Endothelial cell of umbilical vein (primary cell): ENCODE measurements at regions not wholly inside any gene's neighbourhood (a gene's known extent, or its start where the extent isn't known, plus 50 kb on each side); places are given as distances from the start of the nearest gene placed in this dataset.

Experiments
- BruUV-seq: library from RNA; stranded (reverse); fragments of 400-500 nt; replicated peaks from 2 replicates; lab custom pipeline; 2021; lab: Mats Ljungman, UMichigan
- CTCF ChIA-PET: fragments of 300-600, 350-600 bp; sonication (Branson Sonifier 250); formaldehyde crosslinking; loops from one replicate; lab custom pipeline; 2021; ENCODE audit warnings: antibody characterized with exemption, inconsistent platforms; lab: Charles Lee
- POLR2A ChIA-PET: fragments of 300-600, 350-600 bp; sonication (Branson Sonifier 250); formaldehyde crosslinking; loops from one replicate; lab custom pipeline; 2021; ENCODE audit warnings: antibody characterized with exemption, inconsistent platforms; lab: Charles Lee
- DNase-seq: peaks from one replicate; pipeline ENCODE4 v3.0.0-alpha.2; 2011; ENCODE audit warnings: low read depth, low spot score
- FAIRE-seq: peaks from 2 replicates; lab custom pipeline; 2011; peaks lifted over from hg19 to GRCh38; lab: Jason Lieb, UNC
- H2AFZ ChIP-seq: 2 replicates; pipeline ENCODE4 v1.6.0; 2012; ENCODE audit warnings: low read depth, low read length, control low read depth, inconsistent platforms
- H3K27ac ChIP-seq: 2 replicates; pipeline ENCODE4 v1.5.1; 2011; ENCODE audit warnings: low read depth, mild to moderate bottlenecking, control low read depth, low read length, moderate library complexity; ENCODE audit not compliant: insufficient read depth
- H3K27me3 ChIP-seq, 2 experiments: 2 replicates each; pipeline versions ENCODE4 v1.6.0 to v1.6.1; 2011; ENCODE audit warnings: low read length in 2 of 2, mixed read lengths in 1 of 2; ENCODE audit not compliant: control insufficient read depth in 2 of 2, insufficient read depth in 2 of 2
- H3K36me3 ChIP-seq, 2 experiments: 2 replicates in 1 of 2; 3 replicates in 1 of 2; pipeline ENCODE4 v1.5.1; 2011; ENCODE audit warnings: low read length in 2 of 2, mild to moderate bottlenecking in 1 of 2, moderate library complexity in 1 of 2; ENCODE audit not compliant: control insufficient read depth in 2 of 2, insufficient read depth in 2 of 2; ENCODE audit errors: extremely low read depth in 1 of 2
- H3K4me1 ChIP-seq: 3 replicates; pipeline ENCODE4 v1.5.1; 2011; ENCODE audit warnings: mild to moderate bottlenecking, low read length; ENCODE audit not compliant: control insufficient read depth, insufficient read depth; ENCODE audit errors: extremely low read depth
- H3K4me2 ChIP-seq: 2 replicates; pipeline ENCODE4 v1.6.1; 2011; ENCODE audit warnings: low read length, control low read depth, mixed read lengths; ENCODE audit not compliant: insufficient read depth
- H3K4me3 ChIP-seq, 3 experiments: fragments of 200-600 bp in 1 of 3; sonication (generic), shearing (Covaris generic) in 1 of 3; replicated peaks in 1 of 3; 2 replicates each; pipeline ENCODE4 v1.5.1; 2011 to 2016; ENCODE audit warnings: control low read depth in 3 of 3, low read length in 3 of 3, mild to moderate bottlenecking in 2 of 3, inconsistent platforms in 1 of 3, low read depth in 1 of 3, moderate library complexity in 1 of 3; ENCODE audit not compliant: insufficient read depth in 1 of 3
- H3K79me2 ChIP-seq: 2 replicates; pipeline ENCODE4 v1.6.0; 2012; ENCODE audit warnings: low read length, inconsistent platforms; ENCODE audit not compliant: control insufficient read depth, insufficient read depth
- H3K9ac ChIP-seq: replicated peaks from 2 replicates; pipeline ENCODE3; 2011; ENCODE audit warnings: low read length, control low read depth; ENCODE audit not compliant: insufficient read depth; ENCODE audit errors: extremely low read depth
- H3K9me1 ChIP-seq: replicated peaks from 3 replicates; pipeline ENCODE4 v1.6.0; 2011; ENCODE audit warnings: mild to moderate bottlenecking, low read length; ENCODE audit not compliant: control insufficient read depth, insufficient read depth; ENCODE audit errors: extremely low read depth
- H3K9me3 ChIP-seq: replicated peaks from 2 replicates; pipeline ENCODE4 v1.5.1; 2012; ENCODE audit warnings: low read length, inconsistent platforms; ENCODE audit not compliant: control insufficient read depth, insufficient read depth
- H4K20me1 ChIP-seq: replicated peaks from 2 replicates; pipeline ENCODE3; 2011; ENCODE audit warnings: mild to moderate bottlenecking, low read length; ENCODE audit not compliant: control insufficient read depth, insufficient read depth; ENCODE audit errors: extremely low read depth
- EZH2 ChIP-seq: IDR thresholded peaks from 2 replicates; pipeline ENCODE4 v1.6.1; 2012; ENCODE audit warnings: borderline replicate concordance, low read depth, mild to moderate bottlenecking, moderate library complexity, low read length, inconsistent platforms; ENCODE audit not compliant: severe bottlenecking
- FOS ChIP-seq: IDR thresholded peaks from 2 replicates; pipeline ENCODE4 v1.6.1; 2011; ENCODE audit warnings: mild to moderate bottlenecking, low read length, moderate library complexity, borderline replicate concordance; ENCODE audit not compliant: insufficient read depth
- JUN ChIP-seq: IDR thresholded peaks from 2 replicates; pipeline ENCODE4 v1.6.1; 2011; ENCODE audit warnings: borderline replicate concordance, low read depth; ENCODE audit not compliant: insufficient read length, insufficient read depth
- MAX ChIP-seq: IDR thresholded peaks from 2 replicates; pipeline ENCODE4 v1.6.1; 2011; ENCODE audit not compliant: insufficient read depth, insufficient read length
- POLR2A ChIP-seq: IDR thresholded peaks from 2 replicates; pipeline ENCODE4 v1.6.1; 2012; ENCODE audit warnings: low read depth, mild to moderate bottlenecking, control low read depth, low read length
- dilution Hi-C: fragments of 300-500 bp; cut with MboI; formaldehyde crosslinking; loops from one replicate; pipeline ENCODE4 v1.15.0; 2019; ENCODE audit warnings: low sequenced_read_pairs; ENCODE audit not compliant: extremely low pct_ligation_motif_present
- intact Hi-C: fragments of 100-400 bp; cut with micrococcal nuclease; formaldehyde crosslinking; loops from one replicate; pipeline ENCODE4 v1.10.0; 2022
- TF ChIP-seq, protein P1 (sequence below), 2 donors: IDR thresholded peaks; 1 replicate in 1 of 2; 2 replicates in 1 of 2; pipeline ENCODE4 v1.5.1; 2011; ENCODE audit warnings: low read length in 2 of 2, mild to moderate bottlenecking in 2 of 2, moderate library complexity in 2 of 2, control low read depth in 1 of 2, inconsistent platforms in 1 of 2, low read depth in 1 of 2; ENCODE audit not compliant: insufficient read depth in 1 of 2; ENCODE audit errors: extremely low read depth in 1 of 2

GRCh38 chr2:83072767-83073166 lies 1386.3 kb downstream of the SUCLG1 start:
- dilution Hi-C loops: no loop called here
- Histone ChIP-seq H3K4me3 (no peak overlapping the region), H3K79me2 (no peaks in the 10 kb centered on the region), H4K20me1 (no peaks in the 10 kb centered on the region), H3K36me3 (no peaks in the 10 kb centered on the region), H3K27ac (no peak overlapping the region), H3K4me2 (no peak overlapping the region), H3K27me3 (no peaks in the 10 kb centered on the region), H3K9me3 (no peaks in the 10 kb centered on the region), H3K4me1 (peaks cover 5% of the 10 kb centered on the region), H3K9ac (no peak overlapping the region), H3K9me1 (no peaks in the 10 kb centered on the region), H2AFZ (no peak overlapping the region)
- POLR2A ChIA-PET: no interaction called here
- BruUV-seq: no TSS peak
- CTCF ChIA-PET: no interaction called here
- intact Hi-C loops: no loop called here
- DNase-seq (no peak), FAIRE-seq (no peak)
- TF ChIP-seq JUN (no peak), POLR2A (no peak)

DNA sequence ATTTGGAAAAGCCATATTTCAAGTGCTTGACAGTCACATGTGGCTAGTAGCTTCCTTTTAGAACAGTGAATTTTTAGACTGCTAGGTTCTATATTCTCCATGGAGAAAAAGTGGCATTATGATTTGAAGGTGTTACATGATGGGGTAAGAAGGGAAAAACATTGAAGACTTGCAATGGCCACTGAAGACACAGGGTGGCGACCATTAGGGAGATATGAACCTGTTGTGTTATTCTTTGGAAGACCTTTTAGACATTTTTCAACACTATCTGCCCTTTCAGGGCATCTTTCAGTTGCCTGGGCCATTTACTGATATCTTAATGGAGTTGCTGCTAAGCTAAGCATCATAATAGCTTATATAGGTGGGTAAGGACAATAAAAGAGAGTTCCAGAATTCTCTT lies 1387.2 kb downstream of the SUCLG1 start:
- Histone ChIP-seq H3K4me3 (no peak overlapping the region), H2AFZ (no peak overlapping the region), H3K36me3 (no peaks in the 10 kb centered on the region), H3K4me2 (no peak overlapping the region), H3K27ac (no peak overlapping the region), H3K9me1 (no peaks in the 10 kb centered on the region), H3K27me3 (no peaks in the 10 kb centered on the region), H3K79me2 (no peaks in the 10 kb centered on the region), H3K9ac (no peak overlapping the region), H3K4me1 (peaks cover 5% of the 10 kb centered on the region), H4K20me1 (no peaks in the 10 kb centered on the region), H3K9me3 (no peaks in the 10 kb centered on the region)
- POLR2A ChIA-PET: no interaction called here
- intact Hi-C loops: no loop called here
- CTCF ChIA-PET: interaction anchor here (0.8 to 0.9 kb wide), 2 partner anchors 15 to 124 kb away, joined by 3 to 4 read pairs; no protein-coding TSS in a partner anchor
- TF ChIP-seq MAX: no peak
- no peak for TF ChIP-seq EZH2
- TF ChIP-seq, protein P1, sequence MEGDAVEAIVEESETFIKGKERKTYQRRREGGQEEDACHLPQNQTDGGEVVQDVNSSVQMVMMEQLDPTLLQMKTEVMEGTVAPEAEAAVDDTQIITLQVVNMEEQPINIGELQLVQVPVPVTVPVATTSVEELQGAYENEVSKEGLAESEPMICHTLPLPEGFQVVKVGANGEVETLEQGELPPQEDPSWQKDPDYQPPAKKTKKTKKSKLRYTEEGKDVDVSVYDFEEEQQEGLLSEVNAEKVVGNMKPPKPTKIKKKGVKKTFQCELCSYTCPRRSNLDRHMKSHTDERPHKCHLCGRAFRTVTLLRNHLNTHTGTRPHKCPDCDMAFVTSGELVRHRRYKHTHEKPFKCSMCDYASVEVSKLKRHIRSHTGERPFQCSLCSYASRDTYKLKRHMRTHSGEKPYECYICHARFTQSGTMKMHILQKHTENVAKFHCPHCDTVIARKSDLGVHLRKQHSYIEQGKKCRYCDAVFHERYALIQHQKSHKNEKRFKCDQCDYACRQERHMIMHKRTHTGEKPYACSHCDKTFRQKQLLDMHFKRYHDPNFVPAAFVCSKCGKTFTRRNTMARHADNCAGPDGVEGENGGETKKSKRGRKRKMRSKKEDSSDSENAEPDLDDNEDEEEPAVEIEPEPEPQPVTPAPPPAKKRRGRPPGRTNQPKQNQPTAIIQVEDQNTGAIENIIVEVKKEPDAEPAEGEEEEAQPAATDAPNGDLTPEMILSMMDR (IDR thresholded peaks at IDR 0.05; ENCODE audit: extremely low read depth in 1 of 2, insufficient read depth in 1 of 2, low read depth in 1 of 2, low read length in 2 of 2): no peak
- TF ChIP-seq FOS: no peak
- no peak for TF ChIP-seq JUN
- TF ChIP-seq POLR2A: no peak
- no peak for DNase-seq
- BruUV-seq: no TSS peak
- FAIRE-seq: no peak
- dilution Hi-C loops: no loop called here
